ENCODE measurements at regions not wholly inside any gene's neighbourhood (a gene's known extent, or its start where the extent isn't known, plus 50 kb on each side); places are given as distances from the start of the nearest gene placed in this dataset.

DNA sequence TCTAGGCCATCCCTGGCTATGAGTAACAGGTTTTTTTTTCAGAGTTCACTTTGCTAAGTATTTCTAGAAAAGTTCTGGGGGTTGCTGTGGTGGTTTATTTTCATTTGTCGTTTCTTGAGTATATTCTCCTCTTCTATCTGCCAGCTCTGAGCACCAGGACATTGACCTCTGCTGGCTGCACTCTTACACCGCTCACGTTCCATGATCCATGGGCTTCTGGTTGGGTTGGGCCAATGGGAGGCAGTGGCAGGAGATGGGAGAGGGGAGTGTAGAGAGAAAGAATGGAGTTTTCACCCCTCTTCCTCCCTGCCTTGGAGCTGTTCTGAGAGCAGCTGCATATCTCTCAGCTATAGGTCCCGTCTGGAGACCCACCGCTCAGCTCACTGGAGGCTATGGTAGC is 161.0 kb upstream of the ATXN1 start:
- Histone ChIP-seq H2AFZ (ENCODE audit: control insufficient read depth, low read depth, low read length) (no peak overlapping the region), H3K4me1 (ENCODE audit: control insufficient read depth, insufficient read depth, low read length) (no peaks in the 10 kb centered on the region), H3K79me2 (ENCODE audit: control insufficient read depth, insufficient read depth, low read length) (no peaks in the 10 kb centered on the region), H3K9ac (ENCODE audit: control insufficient read depth, insufficient read depth, low read length) (no peak overlapping the region), H3K36me3 (ENCODE audit: control insufficient read depth in 2 of 2, insufficient read depth in 2 of 2, low read length in 1 of 2) (no peaks in the 10 kb centered on the region), H3K4me2 (ENCODE audit: control insufficient read depth, insufficient read depth) (no peak overlapping the region), H3K4me3 (no peak overlapping the region), H3K27me3 (replicated peaks in 1 of 2; ENCODE audit: control insufficient read depth in 2 of 2, insufficient read depth in 2 of 2, low read length in 1 of 2) (no peaks in the 10 kb centered on the region; a peak in 1 of 4 replicates), H3K9me3 (replicated peaks; ENCODE audit: control insufficient read depth, insufficient read depth, low read length) (no peaks in the 10 kb centered on the region; the same call in 2 of the 3 replicates), H3K27ac (ENCODE audit: control insufficient read depth, insufficient read depth) (no peak overlapping the region), H4K20me1 (ENCODE audit: control insufficient read depth, insufficient read depth) (no peaks in the 10 kb centered on the region)
- ChIA-PET POLR2A (interaction anchor here (0.5 kb wide), 1 partner anchor 84 kb away, joined by 4 read pairs; no protein-coding TSS in a partner anchor), RAD21 (ENCODE audit: unreplicated experiment) (no interaction called here), CTCF (interaction anchor here (1.0 to 1.4 kb wide), 4 partner anchors 41 to 158 kb away, joined by 3 to 5 read pairs (median 3); no protein-coding TSS in a partner anchor), SMC1A (ENCODE audit: uncharacterized antibody, unreplicated experiment) (no interaction called here)
- BruUV-seq (replicated peaks), result no TSS peak
- DNase-seq (ENCODE audit: low read depth, low spot score) (no peak), FAIRE-seq (no peak), ATAC-seq (no peak)
- intact Hi-C loops (cut with micrococcal nuclease; ENCODE audit: unreplicated experiment), result no loop called here
- WGBS (ENCODE audit: insufficient coverage, insufficient replicate concordance, low lambda C conversion rate, missing lambda C conversion rate), result 48% methylated on average over 5 of the region's 5 CpGs
- in situ Hi-C loops (cut with MboI), result no loop called here
- TF ChIP-seq ZNF622 (IDR thresholded peaks at IDR 0.05), result no peak
- TF ChIP-seq, protein P1, sequence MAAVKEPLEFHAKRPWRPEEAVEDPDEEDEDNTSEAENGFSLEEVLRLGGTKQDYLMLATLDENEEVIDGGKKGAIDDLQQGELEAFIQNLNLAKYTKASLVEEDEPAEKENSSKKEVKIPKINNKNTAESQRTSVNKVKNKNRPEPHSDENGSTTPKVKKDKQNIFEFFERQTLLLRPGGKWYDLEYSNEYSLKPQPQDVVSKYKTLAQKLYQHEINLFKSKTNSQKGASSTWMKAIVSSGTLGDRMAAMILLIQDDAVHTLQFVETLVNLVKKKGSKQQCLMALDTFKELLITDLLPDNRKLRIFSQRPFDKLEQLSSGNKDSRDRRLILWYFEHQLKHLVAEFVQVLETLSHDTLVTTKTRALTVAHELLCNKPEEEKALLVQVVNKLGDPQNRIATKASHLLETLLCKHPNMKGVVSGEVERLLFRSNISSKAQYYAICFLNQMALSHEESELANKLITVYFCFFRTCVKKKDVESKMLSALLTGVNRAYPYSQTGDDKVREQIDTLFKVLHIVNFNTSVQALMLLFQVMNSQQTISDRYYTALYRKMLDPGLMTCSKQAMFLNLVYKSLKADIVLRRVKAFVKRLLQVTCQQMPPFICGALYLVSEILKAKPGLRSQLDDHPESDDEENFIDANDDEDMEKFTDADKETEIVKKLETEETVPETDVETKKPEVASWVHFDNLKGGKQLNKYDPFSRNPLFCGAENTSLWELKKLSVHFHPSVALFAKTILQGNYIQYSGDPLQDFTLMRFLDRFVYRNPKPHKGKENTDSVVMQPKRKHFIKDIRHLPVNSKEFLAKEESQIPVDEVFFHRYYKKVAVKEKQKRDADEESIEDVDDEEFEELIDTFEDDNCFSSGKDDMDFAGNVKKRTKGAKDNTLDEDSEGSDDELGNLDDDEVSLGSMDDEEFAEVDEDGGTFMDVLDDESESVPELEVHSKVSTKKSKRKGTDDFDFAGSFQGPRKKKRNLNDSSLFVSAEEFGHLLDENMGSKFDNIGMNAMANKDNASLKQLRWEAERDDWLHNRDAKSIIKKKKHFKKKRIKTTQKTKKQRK (IDR thresholded peaks at IDR 0.05; ENCODE audit: low read depth, low read length), result no peak
- no peak for TF ChIP-seq GATAD2B (conservative IDR thresholded peaks at IDR 0.05; ENCODE audit: low read depth)
- TF ChIP-seq MYB (IDR thresholded peaks at IDR 0.05; ENCODE audit: borderline replicate concordance, low read depth, low read length), result no peak
